ENCODE measurements at regions not wholly inside any gene's neighbourhood (a gene's known extent, or its start where the extent isn't known, plus 50 kb on each side); places are given as distances from the start of the nearest gene placed in this dataset.

- H2BK12ac ChIP-seq (ENCODE audit: insufficient read length, low read depth, low read length): no peak overlapping the region
- H3K9me3 Mint-ChIP-seq: no peaks in the 10 kb centered on the region; a peak in 2 of 5 replicates
- H3K4ac ChIP-seq (ENCODE audit: low read depth, low read length): no peak overlapping the region
- H2AK5ac ChIP-seq (ENCODE audit: insufficient read length, low read length): no peak overlapping the region
- no peak for DNase-seq
- H2BK5ac ChIP-seq (ENCODE audit: insufficient read length, low read length): no peak overlapping the region
- no peaks in the 10 kb centered on the region for H4K20me1 ChIP-seq (ENCODE audit: control insufficient read depth, insufficient read depth, insufficient read length)
- H3K9ac ChIP-seq (ENCODE audit: extremely low read depth, insufficient read length, low read length): no peak overlapping the region
- H3K79me1 ChIP-seq (ENCODE audit: insufficient read depth, low read depth, low read length, poor library complexity, severe bottlenecking): no peaks in the 10 kb centered on the region
- H3K18ac ChIP-seq (ENCODE audit: insufficient read length, low read depth, low read length): no peak overlapping the region
- no peak overlapping the region for H2AFZ ChIP-seq (ENCODE audit: low read length)
- H3K9me3 ChIP-seq (ENCODE audit: control insufficient read depth, low read depth, low read length): no peaks in the 10 kb centered on the region
- no peaks in the 10 kb centered on the region for H3K23me2 ChIP-seq (ENCODE audit: insufficient read length, low read depth, low read length, poor library complexity, severe bottlenecking)
- no peak overlapping the region for H3T11ph ChIP-seq (ENCODE audit: low read length)
- 100% methylated on average over 3 of the region's 4 CpGs for WGBS (ENCODE audit: extremely low coverage, insufficient read length, low lambda C conversion rate)
- no peak overlapping the region for H4K5ac ChIP-seq (ENCODE audit: insufficient read length, low read depth, low read length)
- H3K4me1 Mint-ChIP-seq: peaks cover 43 to 46% of the 10 kb centered on the region in 2 experiments
- no peaks in the 10 kb centered on the region for H3K79me2 ChIP-seq (ENCODE audit: insufficient read depth, low read length)
- no peak overlapping the region for H3K23ac ChIP-seq (ENCODE audit: insufficient read length, low read depth, low read length)
- no peak overlapping the region for H3K56ac ChIP-seq (ENCODE audit: insufficient read length, low read depth, low read length)
- H3K27me3 Mint-ChIP-seq (ENCODE audit: low read depth): peaks cover 86% of the 10 kb centered on the region
- no peak overlapping the region for H2BK120ac ChIP-seq (ENCODE audit: low read depth, low read length, poor library complexity, severe bottlenecking)
- H4K91ac ChIP-seq (ENCODE audit: insufficient read length, low read depth, low read length): no peak overlapping the region
- H3K4me3 Mint-ChIP-seq: no peak overlapping the region
- H3K14ac ChIP-seq (ENCODE audit: insufficient read depth, low read length): no peak overlapping the region
- no peak overlapping the region for H3K4me2 ChIP-seq (ENCODE audit: insufficient read depth, insufficient read length, low read length)
- H3K4me1 ChIP-seq (ENCODE audit: insufficient read depth, low read length): peaks cover 4% of the 10 kb centered on the region; the same call in 1 of the 2 replicates
- no peak overlapping the region for H4K8ac ChIP-seq (replicated peaks; ENCODE audit: insufficient read length, low read depth, low read length)
- peaks cover 15% of the 10 kb centered on the region; the same call in 1 of the 2 replicates for H3K27me3 ChIP-seq (ENCODE audit: insufficient read depth, low read length)
- no peak overlapping the region for H2BK15ac ChIP-seq (ENCODE audit: low read depth, low read length)
- no peaks in the 10 kb centered on the region for H3K36me3 Mint-ChIP-seq (ENCODE audit: insufficient read depth in 1 of 3, low read depth in 3 of 3)
- H2BK20ac ChIP-seq (ENCODE audit: low read depth, low read length, poor library complexity, severe bottlenecking): no peak overlapping the region
- TF ChIP-seq CTCF (conservative IDR thresholded peaks at IDR 0.05): no peak
- no peak overlapping the region for H3K27ac Mint-ChIP-seq
- H3K27ac ChIP-seq (ENCODE audit: insufficient read length, low read depth, low read length): no peak overlapping the region
Measured at GRCh38 chr1:90557706-90558105, 159.4 kb downstream of the BARHL2 start.
